SK-N-MC (cell line): ENCODE measurements at regions not wholly inside any gene's neighbourhood (a gene's known extent, or its start where the extent isn't known, plus 50 kb on each side); places are given as distances from the start of the nearest gene placed in this dataset.

ENCODE experiments used
- DNase-seq: peaks from one replicate; pipeline ENCODE4 v3.0.0-alpha.2; 2011; ENCODE audit warnings: low read depth, low spot score
- H3K27ac ChIP-seq: fragments of 200-600 bp; sonication (generic); 2 replicates; pipeline ENCODE4 v1.5.1; 2016; ENCODE audit warnings: mixed run types
- H3K36me3 ChIP-seq: fragments of 200-600 bp; sonication (generic); 2 replicates; pipeline ENCODE4 v1.6.1; 2017; ENCODE audit warnings: antibody characterized with exemption, low read length, mixed read lengths; ENCODE audit not compliant: insufficient read depth
- H3K4me3 ChIP-seq: fragments of 200-600 bp; sonication (generic); 2 replicates; pipeline ENCODE4 v1.5.1; 2016
- H3K9ac ChIP-seq: fragments of 200-600 bp; sonication (generic); 2 replicates; pipeline ENCODE4 v1.8.0; 2017; ENCODE audit warnings: mixed run types, mixed read lengths; ENCODE audit not compliant: insufficient read length
- H3K9me3 ChIP-seq: fragments of 200-600 bp; sonication (generic); 2 replicates; pipeline ENCODE4 v1.6.1; 2017; ENCODE audit warnings: low read depth, mild to moderate bottlenecking, antibody characterized with exemption, low read length, moderate library complexity, mixed read lengths
- EZH2 ChIP-seq: fragments of 200-600 bp; sonication (generic); IDR thresholded peaks from one replicate; pipeline ENCODE4 v1.6.1; 2017; ENCODE audit warnings: antibody characterized with exemption
- FOXP2 ChIP-seq: optimal IDR thresholded peaks from 2 replicates; pipeline ENCODE3; 2011; ENCODE audit warnings: mild to moderate bottlenecking, moderate library complexity; ENCODE audit not compliant: insufficient read depth; ENCODE audit errors: extremely low read length, control extremely low read depth
- POLR2AphosphoS5 ChIP-seq: IDR thresholded peaks from 2 replicates; pipeline ENCODE4 v1.6.1; 2012; ENCODE audit warnings: mild to moderate bottlenecking, low read depth, low read length, borderline replicate concordance

DNA sequence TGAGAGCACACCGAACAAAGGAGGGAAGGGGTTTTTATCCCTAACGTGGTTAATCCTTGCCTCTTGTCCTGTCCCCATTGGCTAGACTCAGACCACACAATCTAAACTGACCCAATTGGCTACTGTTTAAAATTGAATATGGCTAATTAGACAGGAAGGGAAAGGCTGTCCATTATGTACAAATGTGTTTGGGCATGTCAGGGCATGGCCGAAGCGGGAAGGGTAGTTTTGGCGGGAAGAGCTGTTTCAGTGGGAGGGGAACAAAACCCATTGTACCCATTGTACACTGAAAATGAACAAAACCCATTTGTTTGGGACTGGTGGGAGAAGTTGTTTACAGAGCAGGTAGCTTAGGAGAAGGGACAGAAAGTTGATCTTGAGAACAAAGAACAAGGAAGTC lies 330.9 kb upstream of the POU1F1 start:
- no peak overlapping the region for H3K9ac ChIP-seq
- H3K4me3 ChIP-seq: no peak overlapping the region
- no peaks in the 10 kb centered on the region for H3K36me3 ChIP-seq
- peaks cover 3% of the 10 kb centered on the region; the same call in 1 of the 2 replicates for H3K9me3 ChIP-seq
- H3K27ac ChIP-seq: no peak overlapping the region
- TF ChIP-seq FOXP2 (no peak), EZH2 (no peak), POLR2AphosphoS5 (no peak)
- no peak for DNase-seq

- H3K36me3 ChIP-seq: no peaks in the 10 kb centered on the region
- DNase-seq: no peak
- H3K9ac ChIP-seq: no peak overlapping the region
- H3K4me3 ChIP-seq: no peak overlapping the region
- H3K27ac ChIP-seq: no peak overlapping the region
- no peaks in the 10 kb centered on the region; the same call in 1 of the 2 replicates for H3K9me3 ChIP-seq
- TF ChIP-seq FOXP2 (no peak), POLR2AphosphoS5 (no peak), EZH2 (no peak)
Observed at GRCh38 chr3:87595798-87596197, 319.4 kb upstream of the POU1F1 start.

- DNase-seq: no peak
- TF ChIP-seq EZH2 (no peak), POLR2AphosphoS5 (no peak), FOXP2 (no peak)
- Histone ChIP-seq H3K27ac (no peak overlapping the region), H3K9ac (no peak overlapping the region), H3K9me3 (no peaks in the 10 kb centered on the region), H3K4me3 (no peak overlapping the region), H3K36me3 (no peaks in the 10 kb centered on the region)
Observed at GRCh38 chr3:87581240-87581639, 304.9 kb upstream of the POU1F1 start.

DNA sequence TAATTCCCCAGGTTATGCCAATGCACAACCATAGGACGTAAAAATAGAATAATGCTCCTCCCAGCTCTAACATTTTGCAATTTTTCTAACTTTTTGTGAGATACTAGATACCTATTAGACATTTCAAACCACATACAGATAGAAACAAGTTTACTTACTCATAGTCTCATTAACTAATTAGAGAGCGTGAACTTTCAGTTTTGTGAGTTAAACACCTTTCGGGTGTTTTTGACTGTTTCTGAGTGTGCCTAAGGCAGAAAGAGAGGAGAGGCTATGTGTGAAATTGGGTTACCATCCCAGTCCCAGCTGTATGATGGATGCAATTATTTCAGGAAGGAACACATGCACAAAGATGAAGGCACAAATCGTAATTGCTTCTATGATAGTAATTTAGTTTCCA lies 300.4 kb upstream of the POU1F1 start:
- Histone ChIP-seq H3K9me3 (no peaks in the 10 kb centered on the region), H3K4me3 (no peak overlapping the region), H3K9ac (no peak overlapping the region), H3K36me3 (no peaks in the 10 kb centered on the region), H3K27ac (no peak overlapping the region)
- DNase-seq: no peak
- TF ChIP-seq FOXP2 (no peak), EZH2 (no peak), POLR2AphosphoS5 (no peak)

DNA sequence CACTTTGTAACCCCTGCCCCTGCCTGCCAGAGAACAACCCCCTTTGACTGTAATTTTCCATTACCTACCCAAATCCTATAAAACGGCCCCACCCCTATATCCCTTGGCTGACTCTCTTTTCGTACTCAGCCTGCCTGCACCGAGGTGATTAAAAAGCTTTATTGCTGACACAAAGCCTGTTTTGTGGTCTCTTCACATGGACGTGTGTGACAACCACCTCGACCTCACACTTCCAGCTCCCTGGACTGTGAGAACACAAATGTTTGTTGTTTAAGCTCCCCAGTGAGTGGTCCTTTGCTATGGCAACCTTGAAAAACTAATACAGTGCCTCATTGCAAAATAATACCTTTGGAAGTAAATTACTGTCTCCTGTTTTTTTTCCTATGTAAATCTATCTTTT lies 299.2 kb upstream of the POU1F1 start:
- Histone ChIP-seq H3K27ac (no peak overlapping the region), H3K9me3 (no peaks in the 10 kb centered on the region), H3K9ac (no peak overlapping the region), H3K4me3 (no peak overlapping the region), H3K36me3 (no peaks in the 10 kb centered on the region)
- no peak for DNase-seq
- no peak for TF ChIP-seq FOXP2

DNA sequence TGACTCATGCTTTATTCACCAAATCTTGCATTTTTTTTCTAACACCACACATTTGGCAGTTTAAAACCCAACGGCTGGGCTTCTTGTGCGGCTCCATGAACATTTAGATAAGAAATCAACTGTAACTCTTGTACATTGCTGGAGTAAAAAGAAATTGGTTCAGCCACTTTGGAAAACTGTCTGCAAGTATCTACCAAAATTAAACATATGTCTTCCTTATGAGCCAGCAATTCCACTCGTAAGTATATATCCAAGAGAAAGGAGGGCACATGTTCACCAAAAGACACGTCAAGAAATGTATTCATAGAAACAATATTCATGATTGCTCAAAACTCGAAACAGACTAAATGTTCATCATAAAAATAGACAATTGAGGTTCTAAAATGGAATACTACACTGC lies 291.9 kb upstream of the POU1F1 start:
- TF ChIP-seq EZH2 (no peak), POLR2AphosphoS5 (no peak), FOXP2 (no peak)
- Histone ChIP-seq H3K9ac (no peak overlapping the region), H3K27ac (no peak overlapping the region), H3K36me3 (no peaks in the 10 kb centered on the region), H3K9me3 (no peaks in the 10 kb centered on the region), H3K4me3 (no peak overlapping the region)
- DNase-seq: no peak

- Histone ChIP-seq H3K9ac (no peak overlapping the region), H3K4me3 (no peak overlapping the region), H3K9me3 (no peaks in the 10 kb centered on the region), H3K36me3 (no peaks in the 10 kb centered on the region), H3K27ac (no peak overlapping the region)
- DNase-seq: no peak
- TF ChIP-seq EZH2: no peak
- TF ChIP-seq POLR2AphosphoS5: no peak
- TF ChIP-seq FOXP2: no peak
Observed at GRCh38 chr3:87564438-87564837, 288.1 kb upstream of the POU1F1 start.

DNA sequence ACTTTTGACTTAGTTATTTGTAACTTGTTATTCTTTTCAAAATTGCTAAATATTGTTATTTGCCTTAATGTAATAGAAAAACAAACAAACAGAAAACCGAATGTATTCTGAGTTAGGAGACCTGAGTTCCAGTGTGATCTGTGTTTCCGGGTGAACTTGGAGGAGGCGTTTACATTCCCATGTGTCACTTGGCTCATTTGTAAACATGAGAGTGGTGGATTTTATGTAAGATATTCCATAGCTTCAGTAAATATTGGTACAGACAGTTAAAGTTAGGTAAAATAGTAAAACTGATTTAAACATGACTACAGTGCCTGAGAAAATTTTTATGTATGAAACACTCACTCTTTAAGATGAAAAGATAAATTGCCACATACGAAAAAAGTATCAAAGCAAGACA lies 287.3 kb upstream of the POU1F1 start:
- Histone ChIP-seq H3K9me3 (no peaks in the 10 kb centered on the region), H3K27ac (no peak overlapping the region), H3K4me3 (no peak overlapping the region), H3K9ac (no peak overlapping the region), H3K36me3 (no peaks in the 10 kb centered on the region)
- no peak for DNase-seq
- TF ChIP-seq FOXP2 (no peak), POLR2AphosphoS5 (no peak), EZH2 (no peak)

DNA sequence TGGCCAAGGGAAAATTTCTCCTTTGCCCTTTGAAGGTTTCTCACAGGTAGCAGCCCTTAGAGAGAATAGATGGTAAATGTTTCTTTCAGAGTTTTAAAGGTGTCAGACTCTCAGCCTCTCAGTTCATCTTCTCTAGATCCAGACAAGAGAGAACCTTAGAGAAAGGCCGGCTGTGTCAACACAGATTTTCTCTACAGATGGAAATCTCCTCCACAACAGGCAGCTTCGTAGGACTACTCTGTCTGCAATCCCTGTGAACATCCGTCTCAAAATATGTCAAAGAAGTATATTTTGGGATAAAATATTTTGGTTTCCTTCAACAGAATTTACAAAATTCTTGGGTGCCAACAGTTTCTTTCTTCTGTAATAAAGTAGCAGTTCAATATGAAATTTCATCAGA lies 282.1 kb upstream of the POU1F1 start:
- Histone ChIP-seq H3K9me3 (no peaks in the 10 kb centered on the region), H3K36me3 (peaks cover 8% of the 10 kb centered on the region; the same call in 1 of the 2 replicates), H3K4me3 (no peak overlapping the region), H3K9ac (no peak overlapping the region), H3K27ac (no peak overlapping the region)
- no peak for DNase-seq
- no peak for TF ChIP-seq EZH2
- no peak for TF ChIP-seq FOXP2
- TF ChIP-seq POLR2AphosphoS5: no peak
